GM12878 (cell line): ENCODE measurements at regions not wholly inside any gene's neighbourhood (a gene's known extent, or its start where the extent isn't known, plus 50 kb on each side); places are given as distances from the start of the nearest gene placed in this dataset.

Experiments
- ATAC-seq: fragments of 200-7000 bp; cut with Tn5 transposase; 3 replicates; pipeline ENCODE4 v1.9.1; 2020; ENCODE audit warnings: mild to moderate bottlenecking, moderate library complexity
- BruUV-seq: library from RNA; stranded (reverse); fragments of 400-500 nt; replicated peaks from 2 replicates; lab custom pipeline; 2021; lab: Mats Ljungman, UMichigan
- CTCF ChIA-PET: fragments of 300-600 bp; sonication (Branson Sonifier 250); formaldehyde crosslinking; extraction: SDS; loops from one replicate; lab custom pipeline; 2021; ENCODE audit warnings: inconsistent platforms; lab: Yijun Ruan, JAX
- POLR2A ChIA-PET: fragments of 350-600 bp; formaldehyde crosslinking; extraction: SDS; loops from one replicate; lab custom pipeline; 2021; ENCODE audit warnings: inconsistent platforms; lab: Charles Lee
- RAD21 ChIA-PET: fragments of 300-600 bp; sonication (Branson Sonifier 250); formaldehyde crosslinking; loops from one replicate; lab custom pipeline; 2023; ENCODE audit warnings: antibody characterized with exemption; ENCODE audit not compliant: unreplicated experiment; lab: Charles Lee
- SMC1A ChIA-PET: fragments of 300-600 bp; sonication (Branson Sonifier 250); formaldehyde crosslinking; loops from one replicate; lab custom pipeline; 2023; ENCODE audit not compliant: unreplicated experiment, uncharacterized antibody; lab: Charles Lee
- DNase-seq: peaks from one replicate; pipeline ENCODE4 v3.0.0-alpha.2; 2011; ENCODE audit warnings: low read depth, low spot score
- FAIRE-seq: peaks from 3 replicates; lab custom pipeline; 2011; peaks lifted over from hg19 to GRCh38; lab: Jason Lieb, UNC
- H2AFZ ChIP-seq: 2 replicates; pipeline ENCODE4 v1.6.0; 2011; ENCODE audit warnings: low read depth, low read length, control low read depth; ENCODE audit not compliant: control insufficient read depth
- H3K27ac ChIP-seq: 2 replicates; pipeline ENCODE4 v1.5.1; 2011; ENCODE audit warnings: control low read depth; ENCODE audit not compliant: control insufficient read depth, insufficient read depth
- H3K27me3 ChIP-seq, 2 experiments: replicated peaks in 1 of 2; 2 replicates each; pipeline versions ENCODE4 v1.6.0 to v1.6.1; 2011; ENCODE audit warnings: low read length in 1 of 2; ENCODE audit not compliant: control insufficient read depth in 2 of 2, insufficient read depth in 2 of 2
- H3K36me3 ChIP-seq, 2 experiments: 2 replicates each; pipeline ENCODE4 v1.5.1; 2011; ENCODE audit warnings: low read length in 1 of 2; ENCODE audit not compliant: control insufficient read depth in 2 of 2, insufficient read depth in 2 of 2
- H3K4me1 ChIP-seq: 2 replicates; pipeline ENCODE4 v1.6.1; 2011; ENCODE audit warnings: mild to moderate bottlenecking, low read length, moderate library complexity, mixed read lengths; ENCODE audit not compliant: control insufficient read depth, insufficient read depth
- H3K4me2 ChIP-seq: 2 replicates; pipeline ENCODE4 v1.6.0; 2011; ENCODE audit warnings: control low read depth; ENCODE audit not compliant: control insufficient read depth, insufficient read depth
- H3K4me3 ChIP-seq: fragments of 200-600 bp; sonication (generic); 2 replicates; pipeline ENCODE4 v1.5.1; 2016
- H3K79me2 ChIP-seq: 2 replicates; pipeline ENCODE4 v1.6.0; 2011; ENCODE audit warnings: low read length; ENCODE audit not compliant: control insufficient read depth, insufficient read depth
- H3K9ac ChIP-seq: 2 replicates; pipeline ENCODE4 v1.8.0; 2011; ENCODE audit warnings: low read length, control low read depth, mixed read lengths; ENCODE audit not compliant: control insufficient read depth, insufficient read depth
- H3K9me3 ChIP-seq: replicated peaks from 3 replicates; pipeline ENCODE4 v1.5.1; 2011; ENCODE audit warnings: mild to moderate bottlenecking, low read length; ENCODE audit not compliant: control insufficient read depth, insufficient read depth
- H4K20me1 ChIP-seq: 2 replicates; pipeline ENCODE4 v1.6.0; 2011; ENCODE audit not compliant: control insufficient read depth, insufficient read depth
- ETV6 ChIP-seq, 2 experiments: fragments of 450-650 bp in 1 of 2; IDR thresholded peaks in 1 of 2; conservative IDR thresholded peaks in 1 of 2; 2 replicates each; pipeline ENCODE4 v1.6.1; 2014; ENCODE audit warnings: antibody characterized with exemption in 1 of 2, borderline replicate concordance in 1 of 2, low read depth in 1 of 2, mild to moderate bottlenecking in 1 of 2, moderate library complexity in 1 of 2
- IKZF1 ChIP-seq: fragments of 450-650 bp; conservative IDR thresholded peaks from 2 replicates; pipeline ENCODE4 v1.6.1; 2017; ENCODE audit warnings: antibody characterized with exemption, mild to moderate bottlenecking
- NFIC ChIP-seq: IDR thresholded peaks from 2 replicates; pipeline ENCODE4 v1.6.1; 2012; ENCODE audit warnings: low read depth, mild to moderate bottlenecking, inconsistent platforms, low read length, moderate library complexity
- TCF3 ChIP-seq: IDR thresholded peaks from 2 replicates; pipeline ENCODE4 v1.6.1; 2012; ENCODE audit warnings: low read depth, mild to moderate bottlenecking, low read length, borderline replicate concordance; ENCODE audit not compliant: insufficient read depth
- WGBS: methylation state at CpG from one replicate; pipeline ENCODE4 v1.1.6; 2016; ENCODE audit warnings: low lambda C conversion rate; ENCODE audit not compliant: insufficient replicate concordance, insufficient coverage; ENCODE audit errors: missing lambda C conversion rate; 5-methylcytosine and 5-hydroxymethylcytosine counted together
- in situ Hi-C: fragments of 300-500 bp; cut with MboI; formaldehyde crosslinking; loops from 9 replicates; pipeline ENCODE4 v1.14.3; 2018; ENCODE audit warnings: mixed read lengths
- intact Hi-C: fragments of 100-400 bp; cut with micrococcal nuclease; formaldehyde crosslinking; loops from one replicate; pipeline ENCODE4 v1.14.2; 2022; ENCODE audit not compliant: unreplicated experiment
- TF ChIP-seq, protein P1 (sequence below): IDR thresholded peaks from 2 replicates; pipeline ENCODE4 v1.6.1; 2011; ENCODE audit warnings: low read depth, low read length, improper control_type of control experiment, borderline replicate concordance
- TF ChIP-seq, protein P2 (sequence below): fragments of 450-650 bp; formaldehyde crosslinking; IDR thresholded peaks from 2 replicates; pipeline ENCODE4 v1.4.0; 2020; ENCODE audit warnings: mild to moderate bottlenecking, moderate library complexity
- TF ChIP-seq, protein P3 (sequence below): fragments of 150-350 bp; IDR thresholded peaks from 2 replicates; pipeline ENCODE4 v1.6.1; 2014; ENCODE audit warnings: mild to moderate bottlenecking, low read depth, low read length

- no peaks in the 10 kb centered on the region; the same call in 2 of the 3 replicates for H3K9me3 ChIP-seq
- H2AFZ ChIP-seq: no peak overlapping the region
- no peaks in the 10 kb centered on the region; a peak in 1 of 4 replicates for H3K36me3 ChIP-seq
- CTCF ChIA-PET: interaction anchor here (0.7 to 3.3 kb wide), 7 partner anchors 22 to 1370 kb away, joined by 3 to 14 read pairs (median 3); no protein-coding TSS in a partner anchor
- SMC1A ChIA-PET: interaction anchor here (0.6 to 7.5 kb wide), 9 partner anchors 12 to 125 kb away, joined by 3 to 97 read pairs (median 20); no protein-coding TSS in a partner anchor
- peak overlapping the region; percentile 54 for H3K4me2 ChIP-seq
- intact Hi-C loops (loop anchor here (5.0 to 10.0 kb wide), 3 partner anchors 187 to 737 kb away; no protein-coding TSS in a partner anchor), in situ Hi-C loops (no loop called here)
- no peak overlapping the region for H3K4me3 ChIP-seq
- H4K20me1 ChIP-seq: no peaks in the 10 kb centered on the region
- no peak for DNase-seq
- WGBS: 69% methylated on average over 5 of the region's 5 CpGs
- FAIRE-seq: no peak
- H3K27ac ChIP-seq: peak overlapping the region; percentile 71
- no peak for ATAC-seq
- H3K79me2 ChIP-seq: no peaks in the 10 kb centered on the region
- no peak overlapping the region for H3K9ac ChIP-seq
- TF ChIP-seq NFIC (no peak), TCF3 (no peak), ETV6 (conservative IDR thresholded peaks at IDR 0.05 in 1 of 2, IDR thresholded peaks at IDR 0.05 in 1 of 2; ENCODE audit: borderline replicate concordance in 1 of 2, low read depth in 1 of 2) (no peak), IKZF1 (no peak)
- TF ChIP-seq, protein P1, sequence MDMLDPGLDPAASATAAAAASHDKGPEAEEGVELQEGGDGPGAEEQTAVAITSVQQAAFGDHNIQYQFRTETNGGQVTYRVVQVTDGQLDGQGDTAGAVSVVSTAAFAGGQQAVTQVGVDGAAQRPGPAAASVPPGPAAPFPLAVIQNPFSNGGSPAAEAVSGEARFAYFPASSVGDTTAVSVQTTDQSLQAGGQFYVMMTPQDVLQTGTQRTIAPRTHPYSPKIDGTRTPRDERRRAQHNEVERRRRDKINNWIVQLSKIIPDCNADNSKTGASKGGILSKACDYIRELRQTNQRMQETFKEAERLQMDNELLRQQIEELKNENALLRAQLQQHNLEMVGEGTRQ: no peak
- TF ChIP-seq, protein P2, sequence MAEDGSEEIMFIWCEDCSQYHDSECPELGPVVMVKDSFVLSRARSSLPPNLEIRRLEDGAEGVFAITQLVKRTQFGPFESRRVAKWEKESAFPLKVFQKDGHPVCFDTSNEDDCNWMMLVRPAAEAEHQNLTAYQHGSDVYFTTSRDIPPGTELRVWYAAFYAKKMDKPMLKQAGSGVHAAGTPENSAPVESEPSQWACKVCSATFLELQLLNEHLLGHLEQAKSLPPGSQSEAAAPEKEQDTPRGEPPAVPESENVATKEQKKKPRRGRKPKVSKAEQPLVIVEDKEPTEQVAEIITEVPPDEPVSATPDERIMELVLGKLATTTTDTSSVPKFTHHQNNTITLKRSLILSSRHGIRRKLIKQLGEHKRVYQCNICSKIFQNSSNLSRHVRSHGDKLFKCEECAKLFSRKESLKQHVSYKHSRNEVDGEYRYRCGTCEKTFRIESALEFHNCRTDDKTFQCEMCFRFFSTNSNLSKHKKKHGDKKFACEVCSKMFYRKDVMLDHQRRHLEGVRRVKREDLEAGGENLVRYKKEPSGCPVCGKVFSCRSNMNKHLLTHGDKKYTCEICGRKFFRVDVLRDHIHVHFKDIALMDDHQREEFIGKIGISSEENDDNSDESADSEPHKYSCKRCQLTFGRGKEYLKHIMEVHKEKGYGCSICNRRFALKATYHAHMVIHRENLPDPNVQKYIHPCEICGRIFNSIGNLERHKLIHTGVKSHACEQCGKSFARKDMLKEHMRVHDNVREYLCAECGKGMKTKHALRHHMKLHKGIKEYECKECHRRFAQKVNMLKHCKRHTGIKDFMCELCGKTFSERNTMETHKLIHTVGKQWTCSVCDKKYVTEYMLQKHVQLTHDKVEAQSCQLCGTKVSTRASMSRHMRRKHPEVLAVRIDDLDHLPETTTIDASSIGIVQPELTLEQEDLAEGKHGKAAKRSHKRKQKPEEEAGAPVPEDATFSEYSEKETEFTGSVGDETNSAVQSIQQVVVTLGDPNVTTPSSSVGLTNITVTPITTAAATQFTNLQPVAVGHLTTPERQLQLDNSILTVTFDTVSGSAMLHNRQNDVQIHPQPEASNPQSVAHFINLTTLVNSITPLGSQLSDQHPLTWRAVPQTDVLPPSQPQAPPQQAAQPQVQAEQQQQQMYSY (CRISPR knock-in tag): no peak
- TF ChIP-seq, protein P3, sequence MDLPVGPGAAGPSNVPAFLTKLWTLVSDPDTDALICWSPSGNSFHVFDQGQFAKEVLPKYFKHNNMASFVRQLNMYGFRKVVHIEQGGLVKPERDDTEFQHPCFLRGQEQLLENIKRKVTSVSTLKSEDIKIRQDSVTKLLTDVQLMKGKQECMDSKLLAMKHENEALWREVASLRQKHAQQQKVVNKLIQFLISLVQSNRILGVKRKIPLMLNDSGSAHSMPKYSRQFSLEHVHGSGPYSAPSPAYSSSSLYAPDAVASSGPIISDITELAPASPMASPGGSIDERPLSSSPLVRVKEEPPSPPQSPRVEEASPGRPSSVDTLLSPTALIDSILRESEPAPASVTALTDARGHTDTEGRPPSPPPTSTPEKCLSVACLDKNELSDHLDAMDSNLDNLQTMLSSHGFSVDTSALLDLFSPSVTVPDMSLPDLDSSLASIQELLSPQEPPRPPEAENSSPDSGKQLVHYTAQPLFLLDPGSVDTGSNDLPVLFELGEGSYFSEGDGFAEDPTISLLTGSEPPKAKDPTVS: no peak
- H3K4me1 ChIP-seq: peaks cover 72% of the 10 kb centered on the region
- no peaks in the 10 kb centered on the region for H3K27me3 ChIP-seq
- POLR2A ChIA-PET: interaction anchor here (1.0 to 6.5 kb wide), 5 partner anchors 14 to 110 kb away, joined by 3 to 55 read pairs (median 8); no protein-coding TSS in a partner anchor
- no TSS peak for BruUV-seq
- RAD21 ChIA-PET: interaction anchor here (0.9 to 7.3 kb wide), 8 partner anchors 13 to 103 kb away, joined by 3 to 87 read pairs (median 11); no protein-coding TSS in a partner anchor
Measured at GRCh38 chr3:72080800-72081199, 295.9 kb upstream of the PROK2 start.
